ENCODE measurements at regions not wholly inside any gene's neighbourhood (a gene's known extent, or its start where the extent isn't known, plus 50 kb on each side); places are given as distances from the start of the nearest gene placed in this dataset.

- no peak overlapping the region for H3K4me3 ChIP-seq
- no peaks in the 10 kb centered on the region for H3K4me1 ChIP-seq
- DNase-seq: no peak
- no peaks in the 10 kb centered on the region for H3K27me3 ChIP-seq
- no peaks in the 10 kb centered on the region for H3K9me3 ChIP-seq
- no peak overlapping the region for H3K27ac ChIP-seq
- H3K36me3 ChIP-seq: no peaks in the 10 kb centered on the region
- no peak for TF ChIP-seq CTCF (IDR thresholded peaks at IDR 0.05)
- ATAC-seq: no peak
- intact Hi-C loops (cut with DNase I): no loop called here
Observed at GRCh38 chr6:130314271-130314670, 51.5 kb upstream of the TMEM200A start.

DNA sequence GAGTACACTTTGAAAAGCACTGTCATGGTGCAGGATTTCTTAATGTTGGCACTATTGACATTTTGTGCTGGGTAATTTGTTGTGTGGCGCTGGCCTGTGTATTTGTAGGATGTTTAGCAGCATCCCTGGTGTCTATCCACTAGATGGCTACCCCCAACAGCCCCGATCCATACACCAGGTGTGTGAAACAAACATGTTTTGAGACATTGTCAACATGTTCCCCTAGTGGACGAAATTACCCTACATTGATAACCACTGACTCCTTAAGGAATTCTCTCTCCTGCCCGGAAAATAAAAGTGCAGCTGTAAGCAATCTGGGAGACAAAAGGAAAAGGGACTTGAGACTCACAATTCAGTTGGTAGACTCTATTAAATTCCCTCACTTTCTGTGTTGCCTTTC, 52.6 kb upstream of the TMEM200A start:
- H3K36me3 ChIP-seq: no peaks in the 10 kb centered on the region
- no peaks in the 10 kb centered on the region for H3K9me3 ChIP-seq
- intact Hi-C loops (cut with DNase I): no loop called here
- ATAC-seq (no peak), DNase-seq (no peak)
- H3K27ac ChIP-seq: no peak overlapping the region
- H3K4me1 ChIP-seq: no peaks in the 10 kb centered on the region
- H3K27me3 ChIP-seq: no peaks in the 10 kb centered on the region
- H3K4me3 ChIP-seq: no peak overlapping the region
- no peak for TF ChIP-seq CTCF (IDR thresholded peaks at IDR 0.05)

DNA sequence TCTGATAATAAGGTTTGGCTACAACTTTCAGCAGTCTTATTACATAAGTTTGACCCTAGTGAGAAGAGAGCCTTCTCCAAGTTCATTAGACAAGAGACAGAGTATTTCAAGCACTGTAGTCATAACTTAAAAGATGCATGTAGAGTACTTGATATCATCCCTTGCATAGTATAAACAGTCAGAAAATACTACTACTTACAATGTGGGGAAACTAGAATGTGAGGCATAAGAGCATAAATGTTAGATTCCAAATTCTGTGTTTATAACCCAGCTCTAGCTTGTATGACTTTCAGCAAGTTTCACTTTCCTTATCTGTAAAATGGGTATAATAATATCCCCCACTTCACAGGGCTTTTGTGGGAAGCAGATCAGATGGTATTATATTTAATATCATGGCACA, 56.8 kb upstream of the TMEM200A start:
- H3K9me3 ChIP-seq: no peaks in the 10 kb centered on the region
- no peak overlapping the region for H3K4me3 ChIP-seq
- DNase-seq (no peak), ATAC-seq (no peak)
- no peaks in the 10 kb centered on the region for H3K4me1 ChIP-seq
- no peak for TF ChIP-seq CTCF (IDR thresholded peaks at IDR 0.05)
- intact Hi-C loops (cut with DNase I): no loop called here
- H3K36me3 ChIP-seq: no peaks in the 10 kb centered on the region
- H3K27ac ChIP-seq: no peak overlapping the region
- H3K27me3 ChIP-seq: no peaks in the 10 kb centered on the region

- Histone ChIP-seq H3K4me3 (no peak overlapping the region), H3K27ac (no peak overlapping the region), H3K36me3 (no peaks in the 10 kb centered on the region), H3K9me3 (no peaks in the 10 kb centered on the region), H3K4me1 (no peaks in the 10 kb centered on the region), H3K27me3 (no peaks in the 10 kb centered on the region)
- ATAC-seq (no peak), DNase-seq (no peak)
- intact Hi-C loops (cut with DNase I): no loop called here
- TF ChIP-seq CTCF (IDR thresholded peaks at IDR 0.05): no peak
Observed at GRCh38 chr6:130307752-130308361, 58.0 kb upstream of the TMEM200A start.

DNA sequence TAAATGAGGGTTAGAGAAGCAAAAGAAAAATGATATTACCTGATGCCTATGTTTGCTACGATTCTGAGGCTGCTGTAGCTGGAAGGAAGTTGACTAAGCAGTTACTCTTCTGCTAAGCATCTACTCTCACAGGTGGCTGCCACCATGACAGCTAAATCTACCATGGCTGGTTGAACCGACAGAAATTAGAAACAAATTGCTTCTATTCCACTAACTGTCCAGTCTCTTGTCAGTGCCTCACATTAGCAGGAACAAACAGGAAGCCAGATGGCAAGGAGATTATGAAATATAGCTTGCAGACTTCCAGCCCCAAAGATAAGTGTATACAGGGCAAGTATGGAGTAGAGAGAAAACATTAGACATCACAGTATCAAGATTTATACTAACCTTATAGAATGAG, 59.4 kb upstream of the TMEM200A start:
- Histone ChIP-seq H3K27ac (no peak overlapping the region), H3K9me3 (no peaks in the 10 kb centered on the region), H3K36me3 (no peaks in the 10 kb centered on the region), H3K27me3 (no peaks in the 10 kb centered on the region), H3K4me3 (no peak overlapping the region), H3K4me1 (no peaks in the 10 kb centered on the region)
- no peak for DNase-seq
- intact Hi-C loops (cut with DNase I): no loop called here
- no peak for TF ChIP-seq CTCF (IDR thresholded peaks at IDR 0.05)
- ATAC-seq: no peak

GRCh38 chr6:130303431-130303830, 62.4 kb upstream of the TMEM200A start:
- DNase-seq: no peak
- intact Hi-C loops (cut with DNase I): no loop called here
- TF ChIP-seq CTCF (IDR thresholded peaks at IDR 0.05): no peak
- Histone ChIP-seq H3K36me3 (no peaks in the 10 kb centered on the region), H3K27ac (no peak overlapping the region), H3K9me3 (no peaks in the 10 kb centered on the region), H3K27me3 (no peaks in the 10 kb centered on the region), H3K4me3 (no peak overlapping the region), H3K4me1 (no peaks in the 10 kb centered on the region)
- ATAC-seq: no peak

Measured in upper lobe of right lung (tissue), 1 donor.